HG02870 (cell line): ENCODE measurements at regions not wholly inside any gene's neighbourhood (a gene's known extent, or its start where the extent isn't known, plus 50 kb on each side); places are given as distances from the start of the nearest gene placed in this dataset.
A peak's percentile ranks its signal among the peaks of the same experiment; 100 is the strongest.

ENCODE experiments used
- ATAC-seq: cut with Tn5 transposase; IDR thresholded peaks from one replicate; pipeline ENCODE4 v1.9.1; 2021; ENCODE audit warnings: mild to moderate bottlenecking, moderate library complexity; ENCODE audit not compliant: unreplicated experiment

DNA sequence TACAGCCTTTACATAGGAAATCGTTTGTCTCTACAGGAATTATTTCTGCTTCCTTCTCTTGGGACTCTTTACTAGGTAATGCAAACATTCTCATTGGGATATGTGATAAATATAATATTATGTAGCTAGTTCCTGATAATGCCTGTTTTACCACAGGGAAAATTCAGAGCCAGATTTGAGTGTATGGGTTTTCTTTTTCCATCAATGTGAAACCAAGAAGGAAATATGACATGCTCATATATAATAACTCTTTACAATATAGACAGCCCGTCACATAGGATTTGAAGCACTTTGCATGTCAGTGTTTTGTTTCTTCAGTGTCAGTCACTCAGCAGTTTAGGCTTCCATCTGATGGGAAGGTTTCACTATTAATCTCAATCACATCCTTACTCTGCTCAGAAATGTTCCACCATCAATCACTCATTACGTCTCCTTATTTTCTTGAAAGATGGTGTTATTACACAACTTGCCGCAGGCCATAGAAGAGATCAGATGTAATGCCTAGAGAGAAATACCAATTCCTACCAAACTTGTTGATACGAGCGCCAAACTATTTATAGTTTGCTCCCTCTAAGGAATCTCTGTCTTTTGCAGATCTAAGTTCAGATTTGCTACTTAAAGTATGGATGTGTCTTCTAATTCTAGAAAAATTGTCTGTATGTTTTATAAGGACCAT is 314.8 kb downstream of the DIPK2A start:
- ATAC-seq, result no peak

DNA sequence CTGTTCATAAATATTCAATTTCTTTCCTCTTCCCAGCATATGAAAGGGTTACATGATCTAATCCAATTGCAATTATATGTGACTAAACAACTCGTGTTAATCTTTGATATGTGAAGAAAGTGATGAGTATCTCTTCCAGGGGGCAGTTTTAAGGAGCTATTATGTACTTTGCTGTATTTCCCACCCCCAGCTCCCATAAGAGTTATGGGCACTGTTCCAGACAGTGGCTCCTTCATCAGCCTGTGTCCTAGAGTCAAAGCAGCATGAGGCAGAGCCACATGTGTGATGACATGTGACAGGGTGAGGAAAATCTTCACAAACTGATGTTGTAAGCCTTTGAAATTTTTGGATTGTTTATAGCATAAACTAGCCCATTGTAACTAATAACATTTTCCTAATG is 315.4 kb downstream of the DIPK2A start:
- ATAC-seq, result no peak

DNA sequence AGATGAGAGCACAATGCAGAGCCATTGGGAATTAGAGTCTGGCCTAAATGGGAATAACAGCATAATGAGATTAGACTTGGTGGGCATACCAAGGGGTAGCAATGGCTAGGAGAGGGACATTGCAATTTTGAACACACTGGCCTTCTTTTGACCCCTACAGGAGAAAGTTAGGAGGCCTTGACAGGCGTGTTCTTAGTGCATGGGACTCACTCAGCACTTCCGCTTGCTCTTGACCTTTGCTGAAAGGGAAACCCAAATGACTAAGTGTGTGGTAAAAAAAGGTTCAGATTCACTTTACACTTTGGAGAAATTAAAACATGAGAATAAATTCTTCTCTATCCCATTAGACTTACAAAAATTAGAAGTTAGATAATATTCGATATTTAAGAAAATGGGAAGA is 317.4 kb downstream of the DIPK2A start:
- ATAC-seq, result no peak

DNA sequence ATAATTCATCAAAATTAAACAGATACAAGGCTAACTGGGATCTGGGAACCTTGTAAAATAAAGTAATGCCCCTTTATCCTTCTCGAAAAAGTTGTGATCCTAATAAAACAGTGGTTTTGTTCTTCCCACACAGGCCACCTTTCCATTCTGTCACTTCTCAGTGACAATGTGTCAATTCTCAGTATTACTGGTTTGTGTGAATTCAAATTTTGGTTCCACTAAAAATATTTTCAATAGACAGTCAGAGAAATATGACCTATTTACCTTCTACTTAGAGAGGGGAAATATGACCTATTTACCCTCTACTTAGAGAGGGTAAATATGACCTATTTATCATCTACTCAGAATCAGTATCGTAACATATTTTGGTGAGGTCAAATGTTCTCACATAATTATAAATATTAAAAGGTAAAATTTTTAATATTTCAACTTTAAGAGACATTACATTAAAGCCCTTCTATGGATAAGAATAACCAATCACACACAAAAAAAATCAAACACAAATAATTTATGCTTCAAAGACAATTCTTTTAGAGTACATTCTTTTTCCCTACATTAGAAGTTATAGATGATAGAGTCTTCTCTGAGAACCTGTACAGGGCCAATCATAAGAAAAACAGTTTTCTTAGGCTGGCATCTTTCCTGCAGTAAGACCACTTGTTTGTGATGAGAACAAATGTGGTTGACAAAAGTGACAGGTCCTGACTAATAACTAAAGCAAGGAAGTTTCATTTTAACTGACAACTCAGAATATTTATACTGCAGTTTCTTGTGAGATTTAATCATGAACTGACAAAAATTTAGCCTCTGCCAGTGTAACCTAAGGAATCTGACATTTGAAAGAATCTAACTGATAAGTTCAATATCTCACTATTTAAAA is 323.3 kb downstream of the DIPK2A start:
- ATAC-seq, result peak; percentile 90

GRCh38 chr3:144295613-144296012 is 324.0 kb downstream of the DIPK2A start:
- no peak for ATAC-seq

GRCh38 chr3:144296808-144297207 is 325.2 kb downstream of the DIPK2A start:
- peak; percentile 30 for ATAC-seq

GRCh38 chr3:144301863-144302262 is 330.2 kb downstream of the DIPK2A start:
- ATAC-seq, result no peak

GRCh38 chr3:144307951-144308350 is 336.3 kb downstream of the DIPK2A start:
- no peak for ATAC-seq

DNA sequence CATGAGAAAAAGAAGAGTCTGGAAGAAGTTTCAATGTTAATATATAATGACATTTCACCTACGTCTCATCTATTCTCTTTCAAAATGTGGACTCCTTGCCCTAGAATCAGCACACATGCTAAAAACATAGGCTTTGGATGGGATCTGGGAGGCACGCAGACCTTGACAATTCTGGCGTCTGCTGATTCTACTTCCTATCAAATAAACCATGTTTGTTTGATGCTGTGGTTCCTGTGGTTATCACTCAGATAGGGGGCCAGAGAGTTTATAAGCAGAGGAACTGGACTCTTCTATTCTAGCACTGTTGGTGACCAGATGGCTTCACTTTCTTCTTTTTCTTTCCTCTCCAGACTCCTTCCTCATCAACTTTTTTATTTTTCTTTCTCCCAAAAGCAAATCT is 336.8 kb downstream of the DIPK2A start:
- ATAC-seq, result no peak

DNA sequence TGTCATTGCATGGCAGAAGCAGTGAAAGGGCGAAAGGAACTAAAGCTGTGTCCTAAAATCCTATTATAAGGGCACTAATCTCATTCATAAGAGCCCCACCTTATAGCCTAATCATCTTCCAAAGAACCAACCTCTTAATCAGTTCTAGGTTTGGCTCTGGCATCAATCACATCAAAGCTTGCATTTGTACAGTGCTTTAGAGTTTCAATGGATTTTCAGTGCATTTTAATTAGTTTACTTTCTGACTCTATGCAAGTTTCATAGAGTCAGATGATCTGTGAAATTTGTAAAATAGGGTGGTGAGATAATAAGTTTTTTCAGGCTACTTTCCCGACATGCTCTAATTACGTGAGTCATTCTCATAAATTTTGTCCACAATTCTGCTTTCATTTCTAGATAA is 341.1 kb downstream of the DIPK2A start:
- ATAC-seq, result no peak

DNA sequence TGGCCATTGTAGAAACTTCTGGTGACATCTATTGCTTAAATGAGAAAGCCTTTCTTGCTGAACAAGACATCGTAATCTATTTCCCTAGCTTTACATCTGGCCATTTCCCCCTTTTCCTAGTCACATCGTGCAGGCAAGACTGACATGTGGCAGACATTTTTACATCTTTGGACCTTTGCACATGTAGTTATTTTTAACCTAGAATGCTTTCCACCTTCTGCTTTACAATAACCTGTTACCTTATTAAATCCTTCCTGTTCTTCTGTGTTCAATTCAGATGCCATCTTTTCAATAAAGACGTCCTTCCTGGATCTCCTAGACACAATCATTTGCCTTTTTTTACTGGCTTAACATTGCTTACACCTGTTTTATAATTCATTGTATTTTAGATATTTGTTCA is 343.3 kb downstream of the DIPK2A start:
- ATAC-seq, result no peak

DNA sequence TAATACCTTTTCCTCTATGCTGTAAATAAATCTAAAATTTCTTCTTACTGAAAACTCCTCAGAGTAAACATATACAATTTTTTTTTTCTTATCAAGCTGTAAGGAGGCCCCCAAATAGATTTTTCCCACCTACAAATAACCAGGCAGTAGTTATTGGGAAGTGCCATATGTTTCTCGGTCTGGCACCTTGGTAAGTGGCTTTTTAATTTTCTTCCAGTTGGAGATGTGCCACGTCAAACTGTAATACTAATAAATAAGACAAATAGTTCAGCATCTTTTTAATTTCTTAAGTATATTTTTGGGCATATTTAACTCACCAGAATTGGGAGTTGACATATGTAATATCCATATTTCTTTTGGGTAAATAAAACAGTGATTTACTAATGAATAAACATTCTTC is 346.3 kb downstream of the DIPK2A start:
- ATAC-seq, result no peak

GRCh38 chr3:144324076-144324475 is 352.5 kb downstream of the DIPK2A start:
- no peak for ATAC-seq

- no peak for ATAC-seq
These were observed 361.2 kb downstream of the DIPK2A start for GRCh38 chr3:144332868-144333267.

GRCh38 chr3:144341471-144341870 is 369.8 kb downstream of the DIPK2A start:
- no peak for ATAC-seq

GRCh38 chr3:144343343-144343742 is 371.7 kb downstream of the DIPK2A start:
- no peak for ATAC-seq

DNA sequence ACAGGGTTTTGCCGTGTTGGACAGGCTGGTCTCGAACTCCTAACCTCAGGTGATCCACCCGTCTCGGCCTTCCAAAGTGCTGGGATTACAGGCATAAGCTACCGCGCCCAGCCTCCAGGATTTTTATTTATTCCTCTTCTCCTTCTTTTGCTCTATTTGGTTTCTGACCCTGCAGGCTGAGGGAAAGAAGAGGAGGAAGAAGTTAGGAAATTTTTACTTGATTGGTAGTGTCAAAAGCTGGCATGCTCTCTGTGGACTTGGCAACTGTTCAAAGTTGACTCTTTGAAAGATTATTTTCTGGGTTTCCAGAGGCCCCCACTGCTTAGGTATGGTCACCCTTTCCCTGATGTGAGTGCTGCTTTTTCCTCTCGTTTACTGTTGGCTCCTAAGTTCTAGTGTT is 372.2 kb downstream of the DIPK2A start:
- ATAC-seq, result no peak

- ATAC-seq, result no peak
These were observed 373.4 kb downstream of the DIPK2A start for GRCh38 chr3:144344925-144345548.

DNA sequence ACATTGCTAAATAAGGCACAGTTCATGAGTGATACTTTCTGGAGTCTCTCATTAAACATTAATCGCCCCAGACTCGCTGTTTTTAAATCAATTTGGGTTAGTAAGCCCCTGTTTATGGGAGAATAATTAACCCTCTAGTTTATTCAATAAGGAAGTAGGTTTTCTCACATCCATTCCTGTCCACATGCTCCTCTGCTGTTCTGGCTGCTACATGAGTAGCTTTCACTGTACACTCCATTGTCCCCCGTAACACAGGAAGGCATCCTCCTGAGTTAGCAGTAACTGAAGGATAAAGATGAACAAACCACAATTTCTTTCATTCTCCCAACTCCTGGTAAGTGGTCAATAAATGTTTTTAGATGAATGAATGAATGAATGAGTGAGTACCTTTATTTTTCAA is 378.5 kb downstream of the DIPK2A start:
- no peak for ATAC-seq

DNA sequence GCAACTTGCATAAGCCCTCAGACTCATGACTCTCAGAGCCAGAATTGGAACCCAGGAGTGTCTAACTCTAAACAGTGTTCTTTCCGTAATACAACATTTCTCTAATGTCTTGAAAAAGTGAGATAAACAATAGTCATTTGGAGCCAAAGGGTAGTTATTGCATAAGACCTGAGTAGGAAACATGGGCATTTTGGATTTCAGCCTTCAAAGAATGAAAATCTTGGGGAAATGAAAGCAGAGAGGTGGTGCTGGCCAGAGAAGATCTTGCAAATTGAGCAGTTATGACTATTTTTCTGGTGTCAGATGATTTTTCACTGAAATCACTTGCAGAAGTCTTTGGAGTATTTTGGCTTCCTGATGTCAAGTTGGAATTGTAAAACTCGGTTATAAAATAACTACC is 379.4 kb downstream of the DIPK2A start:
- ATAC-seq, result no peak

DNA sequence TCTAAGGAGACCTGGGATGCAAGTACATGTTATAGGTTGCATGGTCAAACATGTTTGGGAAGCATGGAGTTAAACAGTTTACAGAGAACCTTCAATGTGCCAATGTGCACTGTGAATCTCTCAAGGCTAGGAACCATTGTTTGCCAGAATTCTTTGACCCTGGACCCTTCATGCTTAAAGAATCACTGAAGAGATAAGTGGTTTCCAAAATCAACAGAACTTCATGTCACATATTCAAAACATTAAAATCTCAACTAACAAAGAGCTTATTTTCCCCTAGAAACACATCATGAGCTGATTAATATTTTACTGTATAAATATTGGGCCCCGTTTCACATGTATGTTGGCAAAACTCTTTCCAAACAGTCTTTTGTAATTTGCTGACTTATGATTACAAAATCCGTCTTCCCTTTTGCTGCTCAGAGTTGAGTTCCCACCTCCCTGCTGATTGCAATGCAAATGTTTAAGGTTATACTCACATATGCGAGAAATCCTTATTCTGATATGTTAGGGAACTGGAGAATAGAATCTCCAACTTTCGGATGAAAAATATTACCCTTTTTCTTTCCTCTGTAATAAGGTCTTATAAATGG is 380.2 kb downstream of the DIPK2A start:
- no peak for ATAC-seq

DNA sequence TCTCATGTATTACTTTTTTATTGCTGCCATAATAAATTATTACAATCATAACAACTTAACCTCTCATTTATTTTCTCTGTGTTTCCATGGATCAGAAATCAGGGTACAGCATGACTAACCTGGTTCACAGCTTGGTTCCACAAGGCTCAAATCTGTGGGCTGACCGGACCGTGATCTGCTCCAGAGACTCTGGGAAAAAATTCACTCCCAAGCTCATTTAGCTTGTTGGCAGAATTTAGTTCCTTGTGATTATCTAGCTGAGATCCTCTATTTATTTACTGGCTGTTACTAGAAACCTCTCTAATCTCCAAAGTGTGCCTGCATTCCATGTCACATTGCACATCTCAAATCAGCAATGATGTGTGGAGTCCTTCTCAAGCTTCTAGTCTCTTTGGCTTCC is 386.6 kb downstream of the DIPK2A start:
- ATAC-seq, result no peak
